ENCODE measurements at regions not wholly inside any gene's neighbourhood (a gene's known extent, or its start where the extent isn't known, plus 50 kb on each side); places are given as distances from the start of the nearest gene placed in this dataset.

DNA sequence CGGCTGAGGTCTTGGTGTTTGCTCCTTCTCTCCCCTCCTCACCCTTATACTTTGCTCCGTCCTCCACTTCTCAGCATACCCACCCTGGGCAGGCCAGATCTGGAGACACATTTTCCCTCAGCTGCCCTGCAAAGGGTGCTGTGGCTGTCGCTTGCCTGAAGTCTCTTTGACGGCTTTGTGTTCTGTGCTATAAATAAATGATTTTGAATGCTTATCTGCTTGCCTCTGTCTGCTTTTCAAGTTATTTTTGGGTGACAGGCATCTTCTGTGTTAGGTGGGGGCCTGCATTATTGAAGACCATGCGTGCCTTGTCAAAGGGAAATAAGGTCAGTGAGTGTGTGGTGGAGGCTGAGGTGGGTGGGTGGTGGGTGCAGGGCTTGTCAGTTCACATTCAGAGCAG, 66.9 kb upstream of the KCND3 start:
- Histone ChIP-seq H3K9ac (ENCODE audit: control insufficient read depth, extremely low read depth, insufficient read depth, low read length) (no peak overlapping the region), H3K79me2 (ENCODE audit: control insufficient read depth, insufficient read depth, low read length) (no peaks in the 10 kb centered on the region), H3K9me1 (ENCODE audit: control insufficient read depth, extremely low read depth, insufficient read depth, low read length) (no peaks in the 10 kb centered on the region), H4K20me1 (ENCODE audit: control insufficient read depth, extremely low read depth, insufficient read depth, low read length) (no peaks in the 10 kb centered on the region), H3K36me3 (ENCODE audit: control insufficient read depth in 2 of 2, extremely low read depth in 1 of 2, insufficient read depth in 2 of 2, low read length in 2 of 2) (no peaks in the 10 kb centered on the region), H3K4me2 (ENCODE audit: control insufficient read depth, extremely low read depth, insufficient read depth, low read depth, low read length) (no peak overlapping the region), H3K27me3 (ENCODE audit: control insufficient read depth, extremely low read depth, insufficient read depth, low read length) (no peaks in the 10 kb centered on the region), H3K4me3 (ENCODE audit: control insufficient read depth in 2 of 3, extremely low read depth in 1 of 3, insufficient read depth in 2 of 3, low read depth in 1 of 3, low read length in 3 of 3) (no peak overlapping the region), H2AFZ (ENCODE audit: control insufficient read depth, low read length) (no peak overlapping the region), H3K27ac (ENCODE audit: control insufficient read depth, insufficient read depth, low read length) (no peak overlapping the region), H3K4me1 (ENCODE audit: control insufficient read depth, extremely low read depth, insufficient read depth, low read length) (peaks cover 37% of the 10 kb centered on the region), H3K9me3 (ENCODE audit: control insufficient read depth, low read depth, low read length) (no peaks in the 10 kb centered on the region)
- TF ChIP-seq, protein P1, sequence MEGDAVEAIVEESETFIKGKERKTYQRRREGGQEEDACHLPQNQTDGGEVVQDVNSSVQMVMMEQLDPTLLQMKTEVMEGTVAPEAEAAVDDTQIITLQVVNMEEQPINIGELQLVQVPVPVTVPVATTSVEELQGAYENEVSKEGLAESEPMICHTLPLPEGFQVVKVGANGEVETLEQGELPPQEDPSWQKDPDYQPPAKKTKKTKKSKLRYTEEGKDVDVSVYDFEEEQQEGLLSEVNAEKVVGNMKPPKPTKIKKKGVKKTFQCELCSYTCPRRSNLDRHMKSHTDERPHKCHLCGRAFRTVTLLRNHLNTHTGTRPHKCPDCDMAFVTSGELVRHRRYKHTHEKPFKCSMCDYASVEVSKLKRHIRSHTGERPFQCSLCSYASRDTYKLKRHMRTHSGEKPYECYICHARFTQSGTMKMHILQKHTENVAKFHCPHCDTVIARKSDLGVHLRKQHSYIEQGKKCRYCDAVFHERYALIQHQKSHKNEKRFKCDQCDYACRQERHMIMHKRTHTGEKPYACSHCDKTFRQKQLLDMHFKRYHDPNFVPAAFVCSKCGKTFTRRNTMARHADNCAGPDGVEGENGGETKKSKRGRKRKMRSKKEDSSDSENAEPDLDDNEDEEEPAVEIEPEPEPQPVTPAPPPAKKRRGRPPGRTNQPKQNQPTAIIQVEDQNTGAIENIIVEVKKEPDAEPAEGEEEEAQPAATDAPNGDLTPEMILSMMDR (optimal IDR thresholded peaks at IDR 0.05 in 1 of 3, IDR thresholded peaks at IDR 0.05 in 1 of 3, conservative IDR thresholded peaks at IDR 0.05 in 1 of 3; ENCODE audit: extremely low read depth in 1 of 3, insufficient read depth in 2 of 3, low read length in 3 of 3): no peak
- DNase-seq (ENCODE audit: low read depth, low spot score): no peak
- FAIRE-seq: no peak
- dilution Hi-C loops (cut with MboI; ENCODE audit: extremely low pct_ligation_motif_present, low sequenced_read_pairs): no loop called here

- FAIRE-seq (peak; percentile 43), DNase-seq (ENCODE audit: low read depth, low spot score) (no peak)
- no peaks in the 10 kb centered on the region for H3K27me3 ChIP-seq (ENCODE audit: control insufficient read depth, extremely low read depth, insufficient read depth, low read length)
- dilution Hi-C loops (cut with MboI; ENCODE audit: extremely low pct_ligation_motif_present, low sequenced_read_pairs): no loop called here
- H3K9me3 ChIP-seq (ENCODE audit: control insufficient read depth, low read depth, low read length): no peaks in the 10 kb centered on the region
- TF ChIP-seq, protein P1 (optimal IDR thresholded peaks at IDR 0.05 in 1 of 3, IDR thresholded peaks at IDR 0.05 in 1 of 3, conservative IDR thresholded peaks at IDR 0.05 in 1 of 3; ENCODE audit: extremely low read depth in 1 of 3, insufficient read depth in 2 of 3, low read length in 3 of 3): no peak
- no peak overlapping the region for H2AFZ ChIP-seq (ENCODE audit: control insufficient read depth, low read length)
- no peaks in the 10 kb centered on the region for H3K79me2 ChIP-seq (ENCODE audit: control insufficient read depth, insufficient read depth, low read length)
- peaks cover 49% of the 10 kb centered on the region for H3K4me1 ChIP-seq (ENCODE audit: control insufficient read depth, extremely low read depth, insufficient read depth, low read length)
- no peak overlapping the region for H3K9ac ChIP-seq (ENCODE audit: control insufficient read depth, extremely low read depth, insufficient read depth, low read length)
- no peaks in the 10 kb centered on the region for H4K20me1 ChIP-seq (ENCODE audit: control insufficient read depth, extremely low read depth, insufficient read depth, low read length)
- no peaks in the 10 kb centered on the region for H3K9me1 ChIP-seq (ENCODE audit: control insufficient read depth, extremely low read depth, insufficient read depth, low read length)
- no peak overlapping the region for H3K27ac ChIP-seq (ENCODE audit: control insufficient read depth, insufficient read depth, low read length)
- H3K4me3 ChIP-seq (ENCODE audit: control insufficient read depth in 2 of 3, extremely low read depth in 1 of 3, insufficient read depth in 2 of 3, low read depth in 1 of 3, low read length in 3 of 3): no peak overlapping the region
- H3K36me3 ChIP-seq (ENCODE audit: control insufficient read depth in 2 of 2, extremely low read depth in 1 of 2, insufficient read depth in 2 of 2, low read length in 2 of 2): no peaks in the 10 kb centered on the region
- H3K4me2 ChIP-seq (ENCODE audit: control insufficient read depth, extremely low read depth, insufficient read depth, low read depth, low read length): no peak overlapping the region
Measured at GRCh38 chr1:112057736-112058135, 68.3 kb upstream of the KCND3 start.
